ENCODE measurements at regions not wholly inside any gene's neighbourhood (a gene's known extent, or its start where the extent isn't known, plus 50 kb on each side); places are given as distances from the start of the nearest gene placed in this dataset.

- TF ChIP-seq POLR2AphosphoS5 (IDR thresholded peaks at IDR 0.05; ENCODE audit: low read length) (no peak), PBX3 (IDR thresholded peaks at IDR 0.05; ENCODE audit: insufficient replicate concordance, low read depth, low read length) (no peak), CBFB (IDR thresholded peaks at IDR 0.05; ENCODE audit: low read depth) (no peak), MYC (IDR thresholded peaks at IDR 0.05; ENCODE audit: insufficient read depth, insufficient read length, insufficient replicate concordance, low read length, severe bottlenecking) (no peak), CTCF (IDR thresholded peaks at IDR 0.05 in 2 of 3, conservative IDR thresholded peaks at IDR 0.05 in 1 of 3; ENCODE audit: control insufficient read depth in 2 of 3, extremely low read depth in 1 of 3, insufficient read depth in 1 of 3, low read depth in 3 of 3, low read length in 3 of 3) (no peak), EZH2 (IDR thresholded peaks at IDR 0.05; ENCODE audit: borderline replicate concordance, control insufficient read depth, low read depth, low read length) (no peak), NFYB (IDR thresholded peaks at IDR 0.05; ENCODE audit: insufficient read depth, low read depth, low read length) (no peak), TAF1 (IDR thresholded peaks at IDR 0.05; ENCODE audit: borderline replicate concordance, low read depth, low read length) (no peak)
These were observed 466.3 kb downstream of the CD83 start for GRCh38 chr6:14583826-14584225.

Measured in GM12878 (cell line).